ENCODE measurements at regions not wholly inside any gene's neighbourhood (a gene's known extent, or its start where the extent isn't known, plus 50 kb on each side); places are given as distances from the start of the nearest gene placed in this dataset.
"Not testable (repeated sequence)": the region's sequence is repeated elsewhere in the genome, so short reads cannot be mapped to it uniquely, and the experiment has no call there.

DNA sequence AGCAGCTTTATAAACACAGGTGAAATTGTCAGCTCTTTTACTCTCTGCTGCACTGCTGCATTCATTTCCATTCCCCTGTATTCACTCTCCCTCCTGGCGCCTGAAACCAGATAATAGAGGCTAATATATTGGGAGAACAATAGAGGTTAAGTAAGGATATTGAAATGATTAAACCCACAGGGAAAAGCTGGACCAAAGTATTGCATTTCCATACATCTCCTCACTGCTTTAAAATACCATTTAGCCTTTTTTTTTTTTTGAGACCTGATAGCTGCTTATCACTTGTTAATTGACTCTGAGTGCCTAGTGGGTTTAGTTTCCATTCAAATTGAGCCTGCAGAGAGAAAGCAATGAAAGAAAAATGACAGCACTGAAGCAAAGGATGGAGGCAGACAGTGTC is 540.5 kb upstream of the IMPG1 start:
- in situ Hi-C loops (cut with HindIII; ENCODE audit: low pct_unique_long_range_greater_than_20kb, low sequenced_read_pairs): no loop called here
- DNase-seq (ENCODE audit: low read depth, low spot score): no peak

- in situ Hi-C loops (cut with HindIII; ENCODE audit: low pct_unique_long_range_greater_than_20kb, low sequenced_read_pairs): no loop called here
- DNase-seq (ENCODE audit: low read depth, low spot score): no peak
Observed at GRCh38 chr6:76609160-76609559, 536.7 kb upstream of the IMPG1 start.

DNA sequence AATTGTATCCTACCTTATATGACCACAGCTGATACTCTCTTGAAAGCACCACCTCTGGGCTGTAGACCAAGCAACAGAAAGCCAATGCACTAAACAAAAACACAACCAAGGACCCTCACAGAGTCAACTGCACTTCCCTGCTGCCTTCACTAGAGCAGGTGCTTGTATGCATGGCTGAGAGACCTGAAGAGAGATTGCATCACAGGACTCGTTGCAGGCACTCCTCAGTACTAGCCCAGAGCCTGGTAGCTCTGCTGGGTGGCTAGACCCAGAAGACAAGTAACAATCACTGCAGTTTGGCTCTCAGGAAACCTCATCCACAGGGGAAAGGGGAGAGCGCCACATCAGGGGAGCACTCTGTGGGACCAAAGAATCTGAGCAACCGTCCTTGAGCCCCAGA is 521.6 kb upstream of the IMPG1 start:
- no peak for DNase-seq (ENCODE audit: low read depth, low spot score)
- in situ Hi-C loops (cut with HindIII; ENCODE audit: low pct_unique_long_range_greater_than_20kb, low sequenced_read_pairs): no loop called here

GRCh38 chr6:76593668-76594067 is 521.2 kb upstream of the IMPG1 start:
- in situ Hi-C loops (cut with HindIII; ENCODE audit: low pct_unique_long_range_greater_than_20kb, low sequenced_read_pairs): no loop called here

GRCh38 chr6:76592566-76592965 is 520.1 kb upstream of the IMPG1 start:
- in situ Hi-C loops (cut with HindIII; ENCODE audit: low pct_unique_long_range_greater_than_20kb, low sequenced_read_pairs): no loop called here
- DNase-seq (ENCODE audit: low read depth, low spot score): no peak

More at GRCh38 chr6:76593668-76594067, 521.2 kb upstream of the IMPG1 start:
- no peak for DNase-seq (ENCODE audit: low read depth, low spot score)

GRCh38 chr6:76587271-76587670 is 514.8 kb upstream of the IMPG1 start:
- in situ Hi-C loops (cut with HindIII; ENCODE audit: low pct_unique_long_range_greater_than_20kb, low sequenced_read_pairs): no loop called here
- DNase-seq (ENCODE audit: low read depth, low spot score): no peak

DNA sequence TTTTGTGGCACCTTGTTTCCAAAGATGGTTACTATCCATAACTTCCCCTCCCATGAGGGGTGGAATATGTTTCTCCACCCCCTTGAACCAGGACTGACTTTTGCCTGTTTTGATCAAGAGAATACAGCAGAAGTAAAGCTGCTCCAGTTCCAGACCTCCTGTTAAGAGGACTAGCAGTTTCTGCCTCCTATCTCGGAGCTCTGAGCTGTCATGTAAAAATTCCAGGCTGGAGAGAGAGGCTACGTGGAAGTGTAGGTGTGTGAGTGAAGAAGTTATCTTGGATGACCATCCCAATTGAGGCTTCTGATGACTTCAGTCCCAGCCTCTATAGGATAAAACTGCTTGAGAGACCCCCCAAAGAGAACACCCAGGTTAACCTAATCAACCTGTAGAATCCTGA is 511.7 kb upstream of the IMPG1 start:
- in situ Hi-C loops (cut with HindIII; ENCODE audit: low pct_unique_long_range_greater_than_20kb, low sequenced_read_pairs): no loop called here
- no peak for DNase-seq (ENCODE audit: low read depth, low spot score)

DNA sequence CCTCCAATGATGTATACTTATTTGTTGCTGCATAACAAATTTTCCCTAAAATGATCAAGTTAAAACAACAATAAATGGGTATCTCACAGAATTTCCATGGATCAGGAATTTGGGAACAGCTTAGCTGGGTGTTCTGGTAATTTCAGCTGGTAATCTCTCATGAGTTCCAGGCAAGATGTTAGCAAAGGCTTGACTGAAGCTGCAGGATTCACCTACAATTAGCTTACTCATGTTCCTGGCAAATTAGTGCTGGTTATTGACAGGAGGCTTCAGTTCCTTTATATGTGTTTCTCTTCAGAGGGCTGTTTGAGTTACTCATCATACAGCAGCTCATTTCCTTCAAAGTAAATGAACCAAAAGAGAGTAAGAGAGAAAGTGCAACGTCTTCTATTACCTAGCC is 506.3 kb upstream of the IMPG1 start:
- in situ Hi-C loops (cut with HindIII; ENCODE audit: low pct_unique_long_range_greater_than_20kb, low sequenced_read_pairs): no loop called here
- no peak for DNase-seq (ENCODE audit: low read depth, low spot score)

DNA sequence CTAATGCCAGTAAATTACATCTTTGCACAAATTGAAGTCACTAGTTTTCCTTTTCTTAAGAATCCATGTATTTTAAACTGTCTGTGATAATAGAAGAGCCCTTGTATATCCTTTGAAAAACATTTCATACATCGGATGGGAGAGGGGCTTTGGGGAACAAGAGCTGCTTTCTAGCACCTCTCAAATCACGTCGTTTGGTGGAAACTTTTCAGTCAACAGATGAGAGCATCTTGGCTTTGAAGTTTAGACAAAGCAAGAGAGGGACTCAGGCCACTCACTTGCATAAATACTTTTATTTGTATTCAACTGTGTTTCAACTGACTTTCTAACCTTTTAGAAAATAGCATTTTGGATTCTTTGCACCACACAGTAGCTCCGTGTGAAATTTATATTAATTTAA is 502.3 kb upstream of the IMPG1 start:
- DNase-seq (ENCODE audit: low read depth, low spot score): no peak
- in situ Hi-C loops (cut with HindIII; ENCODE audit: low pct_unique_long_range_greater_than_20kb, low sequenced_read_pairs): no loop called here

GRCh38 chr6:76565932-76566331 is 493.5 kb upstream of the IMPG1 start:
- DNase-seq (ENCODE audit: low read depth, low spot score): no peak
- in situ Hi-C loops (cut with HindIII; ENCODE audit: low pct_unique_long_range_greater_than_20kb, low sequenced_read_pairs): no loop called here

- DNase-seq (ENCODE audit: low read depth, low spot score); in situ Hi-C loops (cut with HindIII; ENCODE audit: low pct_unique_long_range_greater_than_20kb, low sequenced_read_pairs): not testable (repeated sequence)
Observed at GRCh38 chr6:76562371-76562770, 489.9 kb upstream of the IMPG1 start.

DNA sequence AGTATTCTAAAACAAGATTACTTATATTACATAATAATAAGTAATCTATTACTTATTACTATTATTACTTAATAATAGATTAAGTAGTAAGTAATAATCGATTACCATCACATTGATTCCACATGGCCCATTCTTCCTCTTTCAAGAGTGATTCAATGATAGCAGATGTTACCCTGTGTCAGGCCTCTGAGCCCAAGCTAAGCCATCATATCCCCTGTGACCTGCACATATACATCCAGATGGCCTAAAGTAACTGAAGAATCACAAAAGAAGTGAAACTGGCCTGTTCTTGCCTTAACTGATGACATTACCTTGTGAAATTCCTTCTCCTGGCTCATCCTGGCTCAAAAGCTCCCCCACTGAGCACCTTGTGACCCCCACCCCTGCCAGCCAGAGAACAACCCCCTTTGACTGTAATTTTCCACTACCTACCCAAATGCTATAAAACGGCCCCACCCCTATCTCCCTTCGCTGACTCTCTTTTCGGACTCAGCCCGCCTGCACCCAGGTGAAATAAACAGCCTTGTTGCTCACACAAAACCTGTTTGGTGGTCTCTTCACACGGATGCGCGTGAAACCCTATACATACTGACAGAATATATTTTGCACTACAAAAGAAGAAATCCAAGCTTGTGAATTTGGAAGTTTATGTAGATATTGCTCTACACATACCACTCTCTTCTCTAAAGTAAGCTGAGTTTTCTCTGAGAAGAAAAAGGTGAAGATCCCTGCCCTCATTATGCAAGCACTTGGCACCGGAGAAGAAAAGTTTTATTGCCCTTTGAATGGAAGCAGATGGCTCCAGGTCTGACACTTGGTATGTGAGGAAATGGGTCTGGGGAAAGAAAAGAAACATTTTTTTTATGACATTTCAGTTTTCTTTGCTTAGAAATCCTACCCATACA is 488.6 kb upstream of the IMPG1 start:
- in situ Hi-C loops (cut with HindIII; ENCODE audit: low pct_unique_long_range_greater_than_20kb, low sequenced_read_pairs); DNase-seq (ENCODE audit: low read depth, low spot score): not testable (repeated sequence)

DNA sequence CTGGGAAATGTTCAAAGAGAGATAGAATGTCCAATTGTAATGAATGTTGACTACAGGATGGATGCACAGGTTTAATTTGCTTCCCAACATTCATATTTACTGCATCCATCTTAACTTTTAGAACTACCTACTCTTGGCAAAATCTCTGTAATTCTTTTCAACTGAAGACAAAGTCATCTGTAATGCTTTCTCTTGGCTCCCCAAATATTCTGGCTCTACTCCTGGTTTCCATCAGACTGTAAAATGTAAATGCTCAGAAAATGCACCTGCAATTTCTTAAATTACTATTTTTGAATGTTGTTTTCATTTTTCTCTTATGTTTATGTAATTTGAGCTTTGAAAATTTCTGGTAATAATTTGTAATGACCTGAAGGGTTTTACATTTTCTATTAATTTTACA is 480.8 kb upstream of the IMPG1 start:
- no peak for DNase-seq (ENCODE audit: low read depth, low spot score)
- in situ Hi-C loops (cut with HindIII; ENCODE audit: low pct_unique_long_range_greater_than_20kb, low sequenced_read_pairs): no loop called here

- in situ Hi-C loops (cut with HindIII; ENCODE audit: low pct_unique_long_range_greater_than_20kb, low sequenced_read_pairs): no loop called here
- no peak for DNase-seq (ENCODE audit: low read depth, low spot score)
Observed at GRCh38 chr6:76552268-76552667, 479.8 kb upstream of the IMPG1 start.

DNA sequence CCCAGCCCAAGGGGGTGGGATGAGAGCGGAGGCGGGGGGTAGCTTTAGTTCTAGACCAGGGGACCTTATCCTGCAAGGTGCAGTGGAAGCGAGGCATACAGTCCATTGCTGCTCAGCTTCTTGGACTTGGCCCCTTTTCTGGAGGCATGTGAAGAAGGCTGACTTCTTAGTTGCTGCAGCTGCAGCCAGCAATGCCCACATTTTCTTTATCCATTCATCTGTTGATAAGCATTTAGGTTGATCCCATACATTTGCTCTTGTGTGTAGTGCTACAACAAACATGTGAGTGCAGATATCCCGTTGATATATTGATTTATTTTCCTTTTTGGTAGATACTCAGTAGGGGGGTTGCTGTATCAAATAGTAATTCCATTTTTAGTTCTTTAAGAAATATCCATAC is 461.2 kb upstream of the IMPG1 start:
- in situ Hi-C loops (cut with HindIII; ENCODE audit: low pct_unique_long_range_greater_than_20kb, low sequenced_read_pairs): no loop called here
- DNase-seq (ENCODE audit: low read depth, low spot score): no peak

GRCh38 chr6:76532647-76533046 is 460.2 kb upstream of the IMPG1 start:
- in situ Hi-C loops (cut with HindIII; ENCODE audit: low pct_unique_long_range_greater_than_20kb, low sequenced_read_pairs): no loop called here
- DNase-seq (ENCODE audit: low read depth, low spot score): no peak

DNA sequence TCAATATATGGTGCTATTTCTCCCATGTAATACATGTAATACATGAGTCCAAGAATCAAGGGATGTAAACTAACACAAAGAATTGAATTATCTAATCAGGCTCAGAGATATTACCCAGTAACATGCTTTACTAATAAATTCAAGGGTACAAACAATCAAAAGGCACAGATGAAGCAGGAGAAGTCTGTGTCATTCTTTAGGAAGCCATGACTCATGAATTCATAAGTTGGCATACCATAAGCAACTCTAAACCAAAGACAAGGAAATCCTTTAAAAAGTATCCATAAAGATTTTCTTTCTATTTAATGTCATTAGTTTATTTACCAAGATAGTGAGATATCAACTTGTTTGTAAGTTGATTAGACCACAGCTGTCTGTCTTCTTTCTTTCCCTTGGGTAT is 446.0 kb upstream of the IMPG1 start:
- in situ Hi-C loops (cut with HindIII; ENCODE audit: low pct_unique_long_range_greater_than_20kb, low sequenced_read_pairs): no loop called here
- DNase-seq (ENCODE audit: low read depth, low spot score): no peak

DNA sequence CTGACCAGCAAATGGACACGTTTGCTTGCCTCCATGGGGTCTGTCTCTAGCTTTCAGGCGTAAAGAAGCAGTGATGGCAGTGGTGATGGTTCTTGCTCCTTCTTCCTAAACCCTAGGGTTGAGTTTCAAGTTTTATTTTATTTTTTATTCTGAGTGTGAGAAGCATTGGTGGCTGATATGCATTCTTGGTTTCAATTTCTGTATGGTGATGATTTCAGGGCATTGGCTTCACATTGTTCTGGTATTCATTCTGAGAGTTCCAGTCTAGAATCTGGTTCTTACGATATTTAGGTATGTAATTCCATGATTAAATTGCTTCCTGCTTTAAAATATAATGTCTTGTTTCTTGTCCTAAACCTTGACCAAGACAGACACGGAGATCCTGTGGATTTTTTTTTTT is 444.5 kb upstream of the IMPG1 start:
- in situ Hi-C loops (cut with HindIII; ENCODE audit: low pct_unique_long_range_greater_than_20kb, low sequenced_read_pairs): no loop called here
- no peak for DNase-seq (ENCODE audit: low read depth, low spot score)

GRCh38 chr6:76510489-76510888 is 438.0 kb upstream of the IMPG1 start:
- no peak for DNase-seq (ENCODE audit: low read depth, low spot score)
- in situ Hi-C loops (cut with HindIII; ENCODE audit: low pct_unique_long_range_greater_than_20kb, low sequenced_read_pairs): no loop called here

- in situ Hi-C loops (cut with HindIII; ENCODE audit: low pct_unique_long_range_greater_than_20kb, low sequenced_read_pairs): no loop called here
- DNase-seq (ENCODE audit: low read depth, low spot score): no peak
Observed at GRCh38 chr6:76509397-76509796, 436.9 kb upstream of the IMPG1 start.

All from SK-MEL-5 (cell line).